ENCODE measurements at regions not wholly inside any gene's neighbourhood (a gene's known extent, or its start where the extent isn't known, plus 50 kb on each side); places are given as distances from the start of the nearest gene placed in this dataset.
A peak's percentile ranks its signal among the peaks of the same experiment; 100 is the strongest.

GRCh38 chr14:52142504-52142903 lies 73.6 kb upstream of the NID2 start:
- H3K9ac ChIP-seq (ENCODE audit: low read depth, low read length) = no peak overlapping the region
- H3K27ac ChIP-seq (ENCODE audit: low read length) = no peak overlapping the region
- no peak overlapping the region for H3K4me3 ChIP-seq (ENCODE audit: low read depth in 1 of 2, low read length in 2 of 2)
- H4K20me1 ChIP-seq (ENCODE audit: insufficient read depth, low read length) = no peaks in the 10 kb centered on the region
- H3K9me3 ChIP-seq (ENCODE audit: insufficient read depth, low read length, severe bottlenecking) = no peaks in the 10 kb centered on the region
- H3K79me2 ChIP-seq (ENCODE audit: insufficient read depth, low read length) = no peaks in the 10 kb centered on the region
- DNase-seq (no peak), ATAC-seq (ENCODE audit: insufficient read depth, low read depth) (no peak)
- H3K27me3 ChIP-seq (ENCODE audit: insufficient read depth, low read length, poor library complexity) = no peaks in the 10 kb centered on the region
- no peaks in the 10 kb centered on the region for H3K4me1 ChIP-seq (ENCODE audit: insufficient read depth, low read length)
- H2AFZ ChIP-seq (ENCODE audit: low read depth, low read length) = no peak overlapping the region
- no peaks in the 10 kb centered on the region for H3K36me3 ChIP-seq (ENCODE audit: insufficient read depth, low read length)
- no peak overlapping the region for H3K4me2 ChIP-seq (ENCODE audit: insufficient read depth, low read length)
- no peak for TF ChIP-seq CTCF (IDR thresholded peaks at IDR 0.05; ENCODE audit: borderline replicate concordance, extremely low read depth, low read length, poor library complexity, severe bottlenecking)
- no peak for TF ChIP-seq EZH2 (IDR thresholded peaks at IDR 0.05; ENCODE audit: borderline replicate concordance, low read depth, low read length, severe bottlenecking)

- ATAC-seq (ENCODE audit: insufficient read depth, low read depth) = peak; percentile 96
- Histone ChIP-seq H3K4me3 (ENCODE audit: low read depth in 1 of 2, low read length in 2 of 2) (peak overlapping the region in 1 of 2 experiments; percentile 40; a peak in 2 of 4 replicates), H3K27me3 (ENCODE audit: insufficient read depth, low read length, poor library complexity) (no peaks in the 10 kb centered on the region), H3K79me2 (ENCODE audit: insufficient read depth, low read length) (no peaks in the 10 kb centered on the region), H3K4me1 (ENCODE audit: insufficient read depth, low read length) (peaks cover 17% of the 10 kb centered on the region), H3K9me3 (ENCODE audit: insufficient read depth, low read length, severe bottlenecking) (peaks cover 14% of the 10 kb centered on the region), H3K4me2 (ENCODE audit: insufficient read depth, low read length) (peak overlapping the region; percentile 57), H4K20me1 (ENCODE audit: insufficient read depth, low read length) (no peaks in the 10 kb centered on the region), H3K36me3 (ENCODE audit: insufficient read depth, low read length) (no peaks in the 10 kb centered on the region), H2AFZ (ENCODE audit: low read depth, low read length) (peak overlapping the region; percentile 73), H3K27ac (ENCODE audit: low read length) (peak overlapping the region; percentile 79), H3K9ac (ENCODE audit: low read depth, low read length) (peak overlapping the region; percentile 43)
- DNase-seq = peak; percentile 87
- TF ChIP-seq EZH2 (IDR thresholded peaks at IDR 0.05; ENCODE audit: borderline replicate concordance, low read depth, low read length, severe bottlenecking) = no peak
- peak; percentile 94 for TF ChIP-seq CTCF (IDR thresholded peaks at IDR 0.05; ENCODE audit: borderline replicate concordance, extremely low read depth, low read length, poor library complexity, severe bottlenecking)
These were observed 62.9 kb upstream of the NID2 start for GRCh38 chr14:52131640-52132320.

- no peak overlapping the region for H3K9ac ChIP-seq (ENCODE audit: low read depth, low read length)
- no peaks in the 10 kb centered on the region for H4K20me1 ChIP-seq (ENCODE audit: insufficient read depth, low read length)
- H3K4me1 ChIP-seq (ENCODE audit: insufficient read depth, low read length) = peaks cover 32% of the 10 kb centered on the region
- no peak overlapping the region for H2AFZ ChIP-seq (ENCODE audit: low read depth, low read length)
- ATAC-seq (ENCODE audit: insufficient read depth, low read depth) (no peak), DNase-seq (no peak)
- H3K4me3 ChIP-seq (ENCODE audit: low read depth in 1 of 2, low read length in 2 of 2) = no peak overlapping the region
- no peak overlapping the region for H3K27ac ChIP-seq (ENCODE audit: low read length)
- TF ChIP-seq EZH2 (IDR thresholded peaks at IDR 0.05; ENCODE audit: borderline replicate concordance, low read depth, low read length, severe bottlenecking) (no peak), CTCF (IDR thresholded peaks at IDR 0.05; ENCODE audit: borderline replicate concordance, extremely low read depth, low read length, poor library complexity, severe bottlenecking) (no peak)
- H3K27me3 ChIP-seq (ENCODE audit: insufficient read depth, low read length, poor library complexity) = no peaks in the 10 kb centered on the region
- no peak overlapping the region for H3K4me2 ChIP-seq (ENCODE audit: insufficient read depth, low read length)
- H3K79me2 ChIP-seq (ENCODE audit: insufficient read depth, low read length) = no peaks in the 10 kb centered on the region
- H3K9me3 ChIP-seq (ENCODE audit: insufficient read depth, low read length, severe bottlenecking) = peaks cover 2% of the 10 kb centered on the region
- H3K36me3 ChIP-seq (ENCODE audit: insufficient read depth, low read length) = no peaks in the 10 kb centered on the region
These were observed 60.9 kb upstream of the NID2 start for GRCh38 chr14:52129721-52130120.

Data from DND-41 (cell line).